ENCODE measurements at regions not wholly inside any gene's neighbourhood (a gene's known extent, or its start where the extent isn't known, plus 50 kb on each side); places are given as distances from the start of the nearest gene placed in this dataset.

DNA sequence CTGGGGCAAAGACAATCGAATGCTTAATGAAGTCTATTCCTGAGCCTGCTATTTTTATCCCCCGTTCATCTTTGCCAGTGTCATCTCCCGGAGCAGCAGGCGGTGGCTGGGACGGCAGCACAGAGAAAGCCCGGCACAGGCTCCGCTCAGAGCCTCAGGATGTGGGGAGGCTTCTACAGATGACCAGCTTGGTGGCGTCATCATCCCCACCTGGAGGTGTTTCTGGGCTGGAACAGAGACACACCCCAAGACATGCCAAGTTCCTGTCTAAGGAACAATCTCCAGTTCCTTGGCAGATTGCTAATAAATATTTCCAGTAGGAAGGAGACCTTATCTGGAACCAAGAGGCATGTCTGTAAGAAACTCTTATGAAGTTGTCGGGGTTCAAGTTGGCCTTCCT, 552.4 kb upstream of the MGMT start:
- Histone ChIP-seq H3K4me2 (ENCODE audit: insufficient read depth, low read length) (no peak overlapping the region), H2AFZ (ENCODE audit: low read depth, low read length) (no peak overlapping the region), H3K4me3 (ENCODE audit: low read depth in 1 of 2, low read length in 2 of 2) (no peak overlapping the region), H3K4me1 (ENCODE audit: insufficient read depth, low read length) (peaks cover 3% of the 10 kb centered on the region), H3K27ac (ENCODE audit: low read length) (no peak overlapping the region), H3K9me3 (ENCODE audit: insufficient read depth, low read length, severe bottlenecking) (peaks cover 4% of the 10 kb centered on the region), H3K79me2 (ENCODE audit: insufficient read depth, low read length) (no peaks in the 10 kb centered on the region), H4K20me1 (ENCODE audit: insufficient read depth, low read length) (no peaks in the 10 kb centered on the region), H3K36me3 (ENCODE audit: insufficient read depth, low read length) (no peaks in the 10 kb centered on the region), H3K9ac (ENCODE audit: low read depth, low read length) (no peak overlapping the region), H3K27me3 (ENCODE audit: insufficient read depth, low read length, poor library complexity) (no peaks in the 10 kb centered on the region)
- DNase-seq (no peak), ATAC-seq (ENCODE audit: insufficient read depth, low read depth) (no peak)
- TF ChIP-seq, protein P1, sequence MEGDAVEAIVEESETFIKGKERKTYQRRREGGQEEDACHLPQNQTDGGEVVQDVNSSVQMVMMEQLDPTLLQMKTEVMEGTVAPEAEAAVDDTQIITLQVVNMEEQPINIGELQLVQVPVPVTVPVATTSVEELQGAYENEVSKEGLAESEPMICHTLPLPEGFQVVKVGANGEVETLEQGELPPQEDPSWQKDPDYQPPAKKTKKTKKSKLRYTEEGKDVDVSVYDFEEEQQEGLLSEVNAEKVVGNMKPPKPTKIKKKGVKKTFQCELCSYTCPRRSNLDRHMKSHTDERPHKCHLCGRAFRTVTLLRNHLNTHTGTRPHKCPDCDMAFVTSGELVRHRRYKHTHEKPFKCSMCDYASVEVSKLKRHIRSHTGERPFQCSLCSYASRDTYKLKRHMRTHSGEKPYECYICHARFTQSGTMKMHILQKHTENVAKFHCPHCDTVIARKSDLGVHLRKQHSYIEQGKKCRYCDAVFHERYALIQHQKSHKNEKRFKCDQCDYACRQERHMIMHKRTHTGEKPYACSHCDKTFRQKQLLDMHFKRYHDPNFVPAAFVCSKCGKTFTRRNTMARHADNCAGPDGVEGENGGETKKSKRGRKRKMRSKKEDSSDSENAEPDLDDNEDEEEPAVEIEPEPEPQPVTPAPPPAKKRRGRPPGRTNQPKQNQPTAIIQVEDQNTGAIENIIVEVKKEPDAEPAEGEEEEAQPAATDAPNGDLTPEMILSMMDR (IDR thresholded peaks at IDR 0.05; ENCODE audit: borderline replicate concordance, extremely low read depth, low read length, poor library complexity, severe bottlenecking): no peak
- no peak for TF ChIP-seq EZH2 (IDR thresholded peaks at IDR 0.05; ENCODE audit: borderline replicate concordance, low read depth, low read length, severe bottlenecking)

GRCh38 chr10:128915630-128916029, 551.4 kb upstream of the MGMT start:
- H3K27ac ChIP-seq (ENCODE audit: low read length): no peak overlapping the region
- H4K20me1 ChIP-seq (ENCODE audit: insufficient read depth, low read length): no peaks in the 10 kb centered on the region
- no peak overlapping the region for H3K9ac ChIP-seq (ENCODE audit: low read depth, low read length)
- H3K36me3 ChIP-seq (ENCODE audit: insufficient read depth, low read length): no peaks in the 10 kb centered on the region
- no peak overlapping the region for H3K4me3 ChIP-seq (ENCODE audit: low read depth in 1 of 2, low read length in 2 of 2)
- no peak overlapping the region for H3K4me2 ChIP-seq (ENCODE audit: insufficient read depth, low read length)
- H3K9me3 ChIP-seq (ENCODE audit: insufficient read depth, low read length, severe bottlenecking): no peaks in the 10 kb centered on the region
- DNase-seq: no peak
- no peak for ATAC-seq (ENCODE audit: insufficient read depth, low read depth)
- TF ChIP-seq, protein P1 (IDR thresholded peaks at IDR 0.05; ENCODE audit: borderline replicate concordance, extremely low read depth, low read length, poor library complexity, severe bottlenecking): no peak
- TF ChIP-seq EZH2 (IDR thresholded peaks at IDR 0.05; ENCODE audit: borderline replicate concordance, low read depth, low read length, severe bottlenecking): no peak
- H3K4me1 ChIP-seq (ENCODE audit: insufficient read depth, low read length): no peaks in the 10 kb centered on the region
- no peaks in the 10 kb centered on the region for H3K79me2 ChIP-seq (ENCODE audit: insufficient read depth, low read length)
- no peaks in the 10 kb centered on the region for H3K27me3 ChIP-seq (ENCODE audit: insufficient read depth, low read length, poor library complexity)
- no peak overlapping the region for H2AFZ ChIP-seq (ENCODE audit: low read depth, low read length)

DNA sequence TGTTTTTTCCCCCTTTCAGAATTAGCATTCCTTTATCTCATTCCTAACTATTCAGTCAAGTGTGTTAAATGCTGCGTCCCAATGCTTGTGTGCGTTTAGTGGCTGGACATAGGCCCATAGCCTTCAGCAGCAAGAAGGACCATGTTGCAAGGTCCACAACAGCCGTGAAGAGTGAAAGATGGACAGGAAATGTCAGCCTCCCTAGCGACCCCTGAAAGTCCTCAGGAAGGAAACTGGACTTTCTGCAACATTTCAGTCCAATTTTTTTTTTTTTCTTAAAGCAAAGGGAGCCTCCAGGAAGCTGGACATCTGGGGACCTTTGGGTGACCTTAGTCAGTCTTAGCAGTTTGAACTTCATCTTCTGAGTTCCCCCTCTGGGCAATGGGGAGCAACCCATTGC, 550.7 kb upstream of the MGMT start:
- Histone ChIP-seq H3K9ac (ENCODE audit: low read depth, low read length) (no peak overlapping the region), H3K79me2 (ENCODE audit: insufficient read depth, low read length) (no peaks in the 10 kb centered on the region), H3K4me2 (ENCODE audit: insufficient read depth, low read length) (no peak overlapping the region), H3K36me3 (ENCODE audit: insufficient read depth, low read length) (no peaks in the 10 kb centered on the region), H4K20me1 (ENCODE audit: insufficient read depth, low read length) (no peaks in the 10 kb centered on the region), H2AFZ (ENCODE audit: low read depth, low read length) (no peak overlapping the region), H3K4me3 (ENCODE audit: low read depth in 1 of 2, low read length in 2 of 2) (no peak overlapping the region), H3K9me3 (ENCODE audit: insufficient read depth, low read length, severe bottlenecking) (no peaks in the 10 kb centered on the region), H3K4me1 (ENCODE audit: insufficient read depth, low read length) (peaks cover 5% of the 10 kb centered on the region), H3K27me3 (ENCODE audit: insufficient read depth, low read length, poor library complexity) (no peaks in the 10 kb centered on the region), H3K27ac (ENCODE audit: low read length) (no peak overlapping the region)
- no peak for TF ChIP-seq EZH2 (IDR thresholded peaks at IDR 0.05; ENCODE audit: borderline replicate concordance, low read depth, low read length, severe bottlenecking)
- TF ChIP-seq, protein P1 (IDR thresholded peaks at IDR 0.05; ENCODE audit: borderline replicate concordance, extremely low read depth, low read length, poor library complexity, severe bottlenecking): no peak
- DNase-seq (no peak), ATAC-seq (ENCODE audit: insufficient read depth, low read depth) (no peak)
